Tibial nerve (tissue), 4 donors: ENCODE measurements at regions not wholly inside any gene's neighbourhood (a gene's known extent, or its start where the extent isn't known, plus 50 kb on each side); places are given as distances from the start of the nearest gene placed in this dataset.

Experiments
- EP300 ChIP-seq, 2 donors: sonication (generic); formaldehyde crosslinking; IDR thresholded peaks; one replicate each; pipeline ENCODE4 v1.6.1; 2017; ENCODE audit warnings: antibody characterized with exemption in 2 of 2, mild to moderate bottlenecking in 1 of 2
- POLR2A ChIP-seq, 2 donors: fragments of 450-650 bp; IDR thresholded peaks; one replicate each; pipeline ENCODE4 v1.6.1; 2017; ENCODE audit warnings: antibody characterized with exemption in 2 of 2, mild to moderate bottlenecking in 2 of 2, moderate library complexity in 2 of 2
- TF ChIP-seq, protein P1 (sequence below), 5 experiments: fragments of 200-600 bp in 3 of 5; fragments of 450-650 bp in 2 of 5; sonication (generic) in 3 of 5; IDR thresholded peaks; one replicate each; pipeline ENCODE4 v1.5.1; 2016 to 2019; ENCODE audit warnings: antibody characterized with exemption in 5 of 5, mild to moderate bottlenecking in 3 of 5, moderate library complexity in 2 of 5

GRCh38 chr1:239276051-239276450 lies 110.3 kb upstream of the CHRM3 start:
- TF ChIP-seq, protein P1, sequence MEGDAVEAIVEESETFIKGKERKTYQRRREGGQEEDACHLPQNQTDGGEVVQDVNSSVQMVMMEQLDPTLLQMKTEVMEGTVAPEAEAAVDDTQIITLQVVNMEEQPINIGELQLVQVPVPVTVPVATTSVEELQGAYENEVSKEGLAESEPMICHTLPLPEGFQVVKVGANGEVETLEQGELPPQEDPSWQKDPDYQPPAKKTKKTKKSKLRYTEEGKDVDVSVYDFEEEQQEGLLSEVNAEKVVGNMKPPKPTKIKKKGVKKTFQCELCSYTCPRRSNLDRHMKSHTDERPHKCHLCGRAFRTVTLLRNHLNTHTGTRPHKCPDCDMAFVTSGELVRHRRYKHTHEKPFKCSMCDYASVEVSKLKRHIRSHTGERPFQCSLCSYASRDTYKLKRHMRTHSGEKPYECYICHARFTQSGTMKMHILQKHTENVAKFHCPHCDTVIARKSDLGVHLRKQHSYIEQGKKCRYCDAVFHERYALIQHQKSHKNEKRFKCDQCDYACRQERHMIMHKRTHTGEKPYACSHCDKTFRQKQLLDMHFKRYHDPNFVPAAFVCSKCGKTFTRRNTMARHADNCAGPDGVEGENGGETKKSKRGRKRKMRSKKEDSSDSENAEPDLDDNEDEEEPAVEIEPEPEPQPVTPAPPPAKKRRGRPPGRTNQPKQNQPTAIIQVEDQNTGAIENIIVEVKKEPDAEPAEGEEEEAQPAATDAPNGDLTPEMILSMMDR (IDR thresholded peaks at IDR 0.05), result no peak
- TF ChIP-seq POLR2A (IDR thresholded peaks at IDR 0.05) (no peak), EP300 (IDR thresholded peaks at IDR 0.05) (no peak)
